ENCODE measurements at regions not wholly inside any gene's neighbourhood (a gene's known extent, or its start where the extent isn't known, plus 50 kb on each side); places are given as distances from the start of the nearest gene placed in this dataset.

GRCh38 chr4:89561048-89561447 lies 253.4 kb upstream of the GPRIN3 start:
- Histone ChIP-seq H3K27me3 (no peaks in the 10 kb centered on the region), H3K4me1 (no peaks in the 10 kb centered on the region), H3K9me3 (no peaks in the 10 kb centered on the region), H3K27ac (no peak overlapping the region), H3K36me3 (no peaks in the 10 kb centered on the region), H3K4me3 (replicated peaks in 1 of 3) (no peak overlapping the region)
- no peak for DNase-seq
- TF ChIP-seq CTCF (IDR thresholded peaks at IDR 0.05) (no peak), POLR2A (IDR thresholded peaks at IDR 0.05) (no peak)
- intact Hi-C loops (cut with DNase I): no loop called here
- 89 to 90% methylated on average over 2 of the region's 2 CpGs for WGBS, 2 donors

GRCh38 chr4:89558147-89558546 lies 250.5 kb upstream of the GPRIN3 start:
- no peak for DNase-seq
- H3K4me3 ChIP-seq (replicated peaks in 1 of 3): no peak overlapping the region
- H3K4me1 ChIP-seq: no peaks in the 10 kb centered on the region
- H3K27ac ChIP-seq: no peak overlapping the region
- TF ChIP-seq POLR2A (IDR thresholded peaks at IDR 0.05): no peak
- TF ChIP-seq CTCF (IDR thresholded peaks at IDR 0.05): peak in 2 of 6 experiments; percentile 17 to 36
- H3K27me3 ChIP-seq: no peaks in the 10 kb centered on the region
- no peaks in the 10 kb centered on the region for H3K9me3 ChIP-seq
- no peaks in the 10 kb centered on the region for H3K36me3 ChIP-seq
- WGBS, 2 donors: 65 to 76% methylated on average over 1 of the region's 1 CpG
- intact Hi-C loops (cut with DNase I): no loop called here

GRCh38 chr4:89556601-89557305 lies 249.2 kb upstream of the GPRIN3 start:
- Histone ChIP-seq H3K36me3 (no peaks in the 10 kb centered on the region), H3K9me3 (no peaks in the 10 kb centered on the region), H3K4me3 (replicated peaks in 1 of 3) (no peak overlapping the region), H3K27me3 (no peaks in the 10 kb centered on the region), H3K27ac (no peak overlapping the region), H3K4me1 (no peaks in the 10 kb centered on the region)
- no peak for DNase-seq
- WGBS, 2 donors: 52 to 54% methylated on average over 4 of the region's 4 CpGs
- intact Hi-C loops (cut with DNase I): no loop called here
- TF ChIP-seq CTCF (IDR thresholded peaks at IDR 0.05) (no peak), POLR2A (IDR thresholded peaks at IDR 0.05) (no peak)

GRCh38 chr4:89551191-89551590 lies 243.6 kb upstream of the GPRIN3 start:
- intact Hi-C loops (cut with DNase I): no loop called here
- H3K4me3 ChIP-seq (replicated peaks in 1 of 3): no peak overlapping the region
- H3K36me3 ChIP-seq: no peaks in the 10 kb centered on the region
- no peaks in the 10 kb centered on the region for H3K27me3 ChIP-seq
- no peak overlapping the region for H3K27ac ChIP-seq
- H3K4me1 ChIP-seq: no peaks in the 10 kb centered on the region
- 78 to 88% methylated on average over 3 of the region's 3 CpGs for WGBS, 2 donors
- no peak for TF ChIP-seq POLR2A (IDR thresholded peaks at IDR 0.05)
- no peak for TF ChIP-seq CTCF (IDR thresholded peaks at IDR 0.05)
- no peaks in the 10 kb centered on the region for H3K9me3 ChIP-seq
- DNase-seq: no peak

- H3K36me3 ChIP-seq: no peaks in the 10 kb centered on the region
- WGBS, 2 donors: 83 to 84% methylated on average over 1 of the region's 1 CpG
- H3K27ac ChIP-seq: no peak overlapping the region
- intact Hi-C loops (cut with DNase I): no loop called here
- no peaks in the 10 kb centered on the region for H3K27me3 ChIP-seq
- no peaks in the 10 kb centered on the region for H3K4me1 ChIP-seq
- H3K4me3 ChIP-seq (replicated peaks in 1 of 3): no peak overlapping the region
- no peaks in the 10 kb centered on the region for H3K9me3 ChIP-seq
- no peak for TF ChIP-seq POLR2A (IDR thresholded peaks at IDR 0.05)
- DNase-seq: no peak
These were observed 242.3 kb upstream of the GPRIN3 start for GRCh38 chr4:89549907-89550306.

Data from thyroid gland (tissue), 4 donors.